ENCODE measurements at regions not wholly inside any gene's neighbourhood (a gene's known extent, or its start where the extent isn't known, plus 50 kb on each side); places are given as distances from the start of the nearest gene placed in this dataset.
"Not testable (repeated sequence)": the region's sequence is repeated elsewhere in the genome, so short reads cannot be mapped to it uniquely, and the experiment has no call there.

DNA sequence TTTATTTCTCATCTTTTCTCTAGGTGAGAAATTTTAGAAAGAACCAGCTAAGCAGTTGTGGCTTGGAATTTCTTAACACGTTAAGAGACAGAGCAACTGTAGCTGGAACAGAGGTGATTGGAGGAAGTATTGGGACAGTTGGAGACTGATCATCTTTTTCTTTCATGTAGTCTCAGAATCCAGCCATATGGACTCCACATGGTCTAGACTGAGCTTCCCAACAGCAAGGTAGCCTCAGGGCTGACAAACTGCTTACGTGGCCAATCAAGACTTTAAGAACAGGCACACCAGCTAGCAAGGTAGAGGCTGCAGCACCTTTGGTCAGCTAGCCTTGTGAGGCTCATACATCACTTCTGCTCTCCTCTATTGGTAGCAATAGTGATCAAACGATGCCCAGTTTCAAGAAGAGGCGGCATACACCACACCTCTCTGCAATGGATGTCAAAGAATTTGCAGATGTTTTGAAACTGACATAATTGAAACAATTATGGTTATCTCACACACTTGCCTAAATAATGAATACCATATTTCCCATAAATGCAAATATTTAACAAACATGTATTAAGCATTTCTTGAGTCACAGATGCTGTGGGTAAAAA, 590.5 kb upstream of the SLC35B3 start:
- DNase-seq (no peak), ATAC-seq (no peak)
- TF ChIP-seq, protein P1, sequence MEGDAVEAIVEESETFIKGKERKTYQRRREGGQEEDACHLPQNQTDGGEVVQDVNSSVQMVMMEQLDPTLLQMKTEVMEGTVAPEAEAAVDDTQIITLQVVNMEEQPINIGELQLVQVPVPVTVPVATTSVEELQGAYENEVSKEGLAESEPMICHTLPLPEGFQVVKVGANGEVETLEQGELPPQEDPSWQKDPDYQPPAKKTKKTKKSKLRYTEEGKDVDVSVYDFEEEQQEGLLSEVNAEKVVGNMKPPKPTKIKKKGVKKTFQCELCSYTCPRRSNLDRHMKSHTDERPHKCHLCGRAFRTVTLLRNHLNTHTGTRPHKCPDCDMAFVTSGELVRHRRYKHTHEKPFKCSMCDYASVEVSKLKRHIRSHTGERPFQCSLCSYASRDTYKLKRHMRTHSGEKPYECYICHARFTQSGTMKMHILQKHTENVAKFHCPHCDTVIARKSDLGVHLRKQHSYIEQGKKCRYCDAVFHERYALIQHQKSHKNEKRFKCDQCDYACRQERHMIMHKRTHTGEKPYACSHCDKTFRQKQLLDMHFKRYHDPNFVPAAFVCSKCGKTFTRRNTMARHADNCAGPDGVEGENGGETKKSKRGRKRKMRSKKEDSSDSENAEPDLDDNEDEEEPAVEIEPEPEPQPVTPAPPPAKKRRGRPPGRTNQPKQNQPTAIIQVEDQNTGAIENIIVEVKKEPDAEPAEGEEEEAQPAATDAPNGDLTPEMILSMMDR (IDR thresholded peaks at IDR 0.05): no peak
- H3K27me3 ChIP-seq: no peaks in the 10 kb centered on the region
- intact Hi-C loops (cut with DNase I): no loop called here
- H3K9me3 ChIP-seq: no peaks in the 10 kb centered on the region
- no peaks in the 10 kb centered on the region for H3K4me1 ChIP-seq
- H3K36me3 ChIP-seq: no peaks in the 10 kb centered on the region
- H3K4me3 ChIP-seq: no peak overlapping the region
- H3K27ac ChIP-seq: no peak overlapping the region

DNA sequence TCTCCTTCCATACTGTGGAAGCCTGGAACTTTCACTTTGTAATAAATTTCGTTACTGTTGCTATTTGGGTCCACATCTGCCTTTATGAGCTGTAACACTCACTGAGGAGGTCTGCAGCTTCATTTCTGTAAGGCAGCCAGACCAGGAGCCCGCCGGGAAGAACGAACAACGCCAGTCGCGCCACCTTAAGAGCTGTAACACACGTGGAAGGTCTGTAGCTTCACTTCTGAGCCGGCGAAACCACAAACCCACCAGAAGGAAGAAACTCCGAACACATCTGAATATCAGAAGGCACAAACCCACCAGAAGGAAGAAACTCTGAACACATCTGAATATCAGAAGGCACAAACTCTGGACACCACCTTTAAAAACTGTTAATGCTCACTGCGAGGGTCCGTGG, 589.9 kb upstream of the SLC35B3 start:
- Histone ChIP-seq H3K27me3 (no peaks in the 10 kb centered on the region), H3K9me3 (no peaks in the 10 kb centered on the region), H3K4me3 (no peak overlapping the region), H3K36me3 (no peaks in the 10 kb centered on the region), H3K4me1 (no peaks in the 10 kb centered on the region), H3K27ac (no peak overlapping the region)
- no peak for ATAC-seq
- TF ChIP-seq, protein P1 (IDR thresholded peaks at IDR 0.05): no peak
- intact Hi-C loops (cut with DNase I): no loop called here
- DNase-seq: no peak

DNA sequence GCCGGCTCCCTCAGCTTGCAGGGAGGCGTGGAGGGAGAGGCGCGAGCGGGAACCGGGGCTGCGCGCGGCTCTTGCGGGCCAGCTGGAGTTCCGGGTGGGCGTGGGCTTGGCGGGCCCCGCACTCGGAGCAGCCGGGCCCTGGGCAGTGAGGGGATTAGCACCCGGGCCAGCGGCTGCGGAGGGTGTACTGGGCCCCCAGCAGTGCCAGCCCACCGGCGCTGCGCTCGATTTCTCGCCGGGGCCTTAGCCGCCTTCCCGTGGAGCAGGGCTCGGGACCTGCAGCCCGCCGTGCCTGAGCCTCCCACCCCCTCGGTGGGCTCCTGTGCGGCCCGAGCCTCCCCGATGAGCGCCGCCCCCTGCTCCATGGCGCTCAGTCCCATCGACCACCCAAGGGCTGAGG, 588.9 kb upstream of the SLC35B3 start:
- ATAC-seq; H3K9me3 ChIP-seq; intact Hi-C loops (cut with DNase I); H3K4me3 ChIP-seq; H3K4me1 ChIP-seq; DNase-seq; H3K36me3 ChIP-seq; H3K27ac ChIP-seq; H3K27me3 ChIP-seq: not testable (repeated sequence)

DNA sequence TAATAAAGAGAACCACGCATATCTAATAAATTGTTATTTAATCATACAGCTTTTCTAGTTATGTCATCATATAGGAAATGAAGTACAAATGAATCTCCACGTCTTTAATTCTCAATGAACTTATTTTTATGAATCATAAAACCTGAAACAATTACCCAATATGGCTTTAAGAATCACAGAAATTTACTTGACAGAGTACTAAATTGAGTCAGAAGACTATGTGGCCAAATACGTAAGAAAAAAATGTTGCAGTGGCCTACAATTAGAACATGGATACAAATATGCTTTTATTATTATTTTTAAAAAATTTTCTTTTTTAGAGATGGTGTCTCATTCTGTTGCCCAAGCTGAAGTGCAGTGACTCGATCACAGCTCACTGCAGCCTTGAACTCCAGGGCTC, 584.7 kb upstream of the SLC35B3 start:
- ATAC-seq: no peak

DNA sequence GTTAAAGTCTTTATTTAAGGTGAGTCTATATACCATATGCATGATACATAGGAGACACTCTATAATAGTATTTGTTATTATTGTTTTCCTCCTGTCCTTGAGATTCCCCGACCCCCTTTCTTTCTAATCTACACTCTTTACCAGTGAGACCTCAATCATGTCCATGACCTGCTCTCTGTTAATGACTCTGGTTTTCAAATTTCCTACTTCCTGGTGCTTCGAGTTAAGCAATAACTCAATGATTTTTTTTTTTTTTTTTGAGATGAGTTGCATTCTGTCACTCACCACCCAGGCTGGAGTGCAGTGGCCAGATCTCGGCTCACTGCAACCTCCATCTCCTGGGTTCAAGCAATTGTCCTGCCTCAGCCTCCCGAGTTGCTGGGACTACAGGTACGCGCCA, 574.6 kb upstream of the SLC35B3 start:
- ATAC-seq: no peak
- no peak overlapping the region for H3K4me3 ChIP-seq
- intact Hi-C loops (cut with DNase I): no loop called here

More for the DNA sequence above, 584.7 kb upstream of the SLC35B3 start:
- Histone ChIP-seq H3K9me3 (no peaks in the 10 kb centered on the region), H3K4me1 (no peaks in the 10 kb centered on the region), H3K4me3 (no peak overlapping the region), H3K36me3 (no peaks in the 10 kb centered on the region), H3K27ac (no peak overlapping the region), H3K27me3 (no peaks in the 10 kb centered on the region)
- intact Hi-C loops (cut with DNase I): no loop called here
- DNase-seq: no peak
- TF ChIP-seq, protein P1 (IDR thresholded peaks at IDR 0.05): no peak

GRCh38 chr6:9007027-9007426, 571.7 kb upstream of the SLC35B3 start:
- Histone ChIP-seq H3K4me3 (no peak overlapping the region), H3K9me3 (no peaks in the 10 kb centered on the region), H3K27ac (no peak overlapping the region), H3K36me3 (no peaks in the 10 kb centered on the region), H3K27me3 (no peaks in the 10 kb centered on the region), H3K4me1 (no peaks in the 10 kb centered on the region)
- ATAC-seq (no peak), DNase-seq (no peak)
- TF ChIP-seq, protein P1 (IDR thresholded peaks at IDR 0.05): no peak
- intact Hi-C loops (cut with DNase I): no loop called here

More for the DNA sequence above, 574.6 kb upstream of the SLC35B3 start:
- Histone ChIP-seq H3K36me3 (no peaks in the 10 kb centered on the region), H3K27ac (no peak overlapping the region), H3K27me3 (no peaks in the 10 kb centered on the region), H3K9me3 (no peaks in the 10 kb centered on the region), H3K4me1 (no peaks in the 10 kb centered on the region)
- no peak for DNase-seq
- TF ChIP-seq, protein P1 (IDR thresholded peaks at IDR 0.05): no peak

Measured in upper lobe of right lung (tissue), 1 donor.